ENCODE measurements at regions not wholly inside any gene's neighbourhood (a gene's known extent, or its start where the extent isn't known, plus 50 kb on each side); places are given as distances from the start of the nearest gene placed in this dataset.

GRCh38 chr3:157921811-157922210 lies 184.4 kb downstream of the SHOX2 start:
- Histone ChIP-seq H3K79me2 (ENCODE audit: control insufficient read depth, insufficient read depth, low read length) (no peaks in the 10 kb centered on the region), H3K27me3 (ENCODE audit: control insufficient read depth, extremely low read depth, insufficient read depth, low read length) (no peaks in the 10 kb centered on the region), H3K4me3 (ENCODE audit: control insufficient read depth in 2 of 3, extremely low read depth in 1 of 3, insufficient read depth in 2 of 3, low read depth in 1 of 3, low read length in 3 of 3) (no peak overlapping the region), H3K36me3 (ENCODE audit: control insufficient read depth in 2 of 2, extremely low read depth in 1 of 2, insufficient read depth in 2 of 2, low read length in 2 of 2) (no peaks in the 10 kb centered on the region), H3K9ac (ENCODE audit: control insufficient read depth, extremely low read depth, insufficient read depth, low read length) (no peak overlapping the region), H3K4me1 (ENCODE audit: control insufficient read depth, extremely low read depth, insufficient read depth, low read length) (no peaks in the 10 kb centered on the region), H4K20me1 (ENCODE audit: control insufficient read depth, extremely low read depth, insufficient read depth, low read length) (no peaks in the 10 kb centered on the region), H2AFZ (ENCODE audit: control insufficient read depth, low read length) (no peak overlapping the region), H3K9me1 (ENCODE audit: control insufficient read depth, extremely low read depth, insufficient read depth, low read length) (no peaks in the 10 kb centered on the region), H3K27ac (ENCODE audit: control insufficient read depth, insufficient read depth, low read length) (no peak overlapping the region), H3K9me3 (ENCODE audit: control insufficient read depth, low read depth, low read length) (no peaks in the 10 kb centered on the region), H3K4me2 (ENCODE audit: control insufficient read depth, extremely low read depth, insufficient read depth, low read depth, low read length) (no peak overlapping the region)
- TF ChIP-seq CTCF (optimal IDR thresholded peaks at IDR 0.05 in 1 of 3, IDR thresholded peaks at IDR 0.05 in 1 of 3, conservative IDR thresholded peaks at IDR 0.05 in 1 of 3; ENCODE audit: extremely low read depth in 1 of 3, insufficient read depth in 2 of 3, low read length in 3 of 3) = no peak
- TF ChIP-seq EZH2 (IDR thresholded peaks at IDR 0.05; ENCODE audit: low read length) = no peak
- dilution Hi-C loops (cut with MboI; ENCODE audit: extremely low pct_ligation_motif_present, low sequenced_read_pairs) = no loop called here
- DNase-seq (ENCODE audit: low read depth, low spot score) = no peak
- FAIRE-seq = no peak

GRCh38 chr3:157920822-157921700 lies 185.2 kb downstream of the SHOX2 start:
- FAIRE-seq = no peak
- Histone ChIP-seq H3K36me3 (ENCODE audit: control insufficient read depth in 2 of 2, extremely low read depth in 1 of 2, insufficient read depth in 2 of 2, low read length in 2 of 2) (no peaks in the 10 kb centered on the region), H3K79me2 (ENCODE audit: control insufficient read depth, insufficient read depth, low read length) (no peaks in the 10 kb centered on the region), H2AFZ (ENCODE audit: control insufficient read depth, low read length) (no peak overlapping the region), H3K9me1 (ENCODE audit: control insufficient read depth, extremely low read depth, insufficient read depth, low read length) (no peaks in the 10 kb centered on the region), H3K4me1 (ENCODE audit: control insufficient read depth, extremely low read depth, insufficient read depth, low read length) (no peaks in the 10 kb centered on the region), H3K4me2 (ENCODE audit: control insufficient read depth, extremely low read depth, insufficient read depth, low read depth, low read length) (no peak overlapping the region), H3K27me3 (ENCODE audit: control insufficient read depth, extremely low read depth, insufficient read depth, low read length) (no peaks in the 10 kb centered on the region), H3K4me3 (ENCODE audit: control insufficient read depth in 2 of 3, extremely low read depth in 1 of 3, insufficient read depth in 2 of 3, low read depth in 1 of 3, low read length in 3 of 3) (no peak overlapping the region), H3K9ac (ENCODE audit: control insufficient read depth, extremely low read depth, insufficient read depth, low read length) (no peak overlapping the region), H4K20me1 (ENCODE audit: control insufficient read depth, extremely low read depth, insufficient read depth, low read length) (no peaks in the 10 kb centered on the region), H3K27ac (ENCODE audit: control insufficient read depth, insufficient read depth, low read length) (no peak overlapping the region), H3K9me3 (ENCODE audit: control insufficient read depth, low read depth, low read length) (no peaks in the 10 kb centered on the region)
- DNase-seq (ENCODE audit: low read depth, low spot score) = no peak
- TF ChIP-seq CTCF (optimal IDR thresholded peaks at IDR 0.05 in 1 of 3, IDR thresholded peaks at IDR 0.05 in 1 of 3, conservative IDR thresholded peaks at IDR 0.05 in 1 of 3; ENCODE audit: extremely low read depth in 1 of 3, insufficient read depth in 2 of 3, low read length in 3 of 3) (no peak), EZH2 (IDR thresholded peaks at IDR 0.05; ENCODE audit: low read length) (no peak)
- dilution Hi-C loops (cut with MboI; ENCODE audit: extremely low pct_ligation_motif_present, low sequenced_read_pairs) = no loop called here
